ENCODE measurements at regions not wholly inside any gene's neighbourhood (a gene's known extent, or its start where the extent isn't known, plus 50 kb on each side); places are given as distances from the start of the nearest gene placed in this dataset.
A peak's percentile ranks its signal among the peaks of the same experiment; 100 is the strongest.

GRCh38 chr14:22412926-22413411, 176.1 kb downstream of the DAD1 start:
- H3K4me1 ChIP-seq, result peaks cover 55% of the 10 kb centered on the region
- H3K4me2 ChIP-seq, result peak overlapping the region; percentile 51
- H4K20me1 ChIP-seq, result no peaks in the 10 kb centered on the region
- no peaks in the 10 kb centered on the region for H3K36me3 ChIP-seq
- no peaks in the 10 kb centered on the region for H3K27me3 ChIP-seq
- no peak overlapping the region for H3K9ac ChIP-seq
- H3K9me3 ChIP-seq, result no peaks in the 10 kb centered on the region
- no peak for TF ChIP-seq Cebpa-rat (IDR thresholded peaks at IDR 0.05)
- H3K27ac ChIP-seq, result no peak overlapping the region
- no peak overlapping the region for H3K4me3 ChIP-seq

- H3K4me3 ChIP-seq, result no peak overlapping the region
- peaks cover 41% of the 10 kb centered on the region for H3K4me1 ChIP-seq
- TF ChIP-seq Cebpa-rat (IDR thresholded peaks at IDR 0.05), result no peak
- peak overlapping the region; percentile 51; the same call in 1 of the 2 replicates for H3K4me2 ChIP-seq
- no peaks in the 10 kb centered on the region for H4K20me1 ChIP-seq
- H3K9me3 ChIP-seq, result no peaks in the 10 kb centered on the region
- H3K27ac ChIP-seq, result no peak overlapping the region
- no peak overlapping the region for H3K9ac ChIP-seq
- no peaks in the 10 kb centered on the region for H3K27me3 ChIP-seq
- H3K36me3 ChIP-seq, result no peaks in the 10 kb centered on the region
These were observed 177.5 kb downstream of the DAD1 start for GRCh38 chr14:22411398-22412055.

- Histone ChIP-seq H3K9me3 (no peaks in the 10 kb centered on the region), H3K4me1 (peaks cover 33% of the 10 kb centered on the region), H4K20me1 (no peaks in the 10 kb centered on the region), H3K27me3 (no peaks in the 10 kb centered on the region), H3K4me3 (no peak overlapping the region), H3K27ac (no peak overlapping the region), H3K36me3 (no peaks in the 10 kb centered on the region), H3K4me2 (no peak overlapping the region), H3K9ac (no peak overlapping the region)
- no peak for TF ChIP-seq Cebpa-rat (IDR thresholded peaks at IDR 0.05)
These were observed 178.5 kb downstream of the DAD1 start for GRCh38 chr14:22410497-22410896.

GRCh38 chr14:22409006-22409405, 180.0 kb downstream of the DAD1 start:
- TF ChIP-seq Cebpa-rat (IDR thresholded peaks at IDR 0.05), result no peak
- Histone ChIP-seq H3K4me3 (no peak overlapping the region), H3K9ac (no peak overlapping the region), H3K36me3 (no peaks in the 10 kb centered on the region), H4K20me1 (no peaks in the 10 kb centered on the region), H3K4me1 (peaks cover 22% of the 10 kb centered on the region), H3K27ac (no peak overlapping the region), H3K27me3 (no peaks in the 10 kb centered on the region), H3K9me3 (no peaks in the 10 kb centered on the region), H3K4me2 (no peak overlapping the region)

GRCh38 chr14:22408547-22408946, 180.5 kb downstream of the DAD1 start:
- no peak for TF ChIP-seq Cebpa-rat (IDR thresholded peaks at IDR 0.05)
- Histone ChIP-seq H3K27ac (no peak overlapping the region), H3K27me3 (no peaks in the 10 kb centered on the region), H3K4me3 (no peak overlapping the region), H3K36me3 (no peaks in the 10 kb centered on the region), H3K4me2 (no peak overlapping the region), H3K4me1 (peaks cover 21% of the 10 kb centered on the region), H4K20me1 (no peaks in the 10 kb centered on the region), H3K9ac (no peak overlapping the region), H3K9me3 (no peaks in the 10 kb centered on the region)

- H3K36me3 ChIP-seq, result no peaks in the 10 kb centered on the region
- no peaks in the 10 kb centered on the region for H4K20me1 ChIP-seq
- TF ChIP-seq Cebpa-rat (IDR thresholded peaks at IDR 0.05), result no peak
- H3K4me2 ChIP-seq, result no peak overlapping the region
- H3K27me3 ChIP-seq, result no peaks in the 10 kb centered on the region
- H3K4me3 ChIP-seq, result no peak overlapping the region
- no peak overlapping the region for H3K9ac ChIP-seq
- no peak overlapping the region for H3K27ac ChIP-seq
- peaks cover 6% of the 10 kb centered on the region for H3K4me1 ChIP-seq
- H3K9me3 ChIP-seq, result no peaks in the 10 kb centered on the region
These were observed 182.0 kb downstream of the DAD1 start for GRCh38 chr14:22407033-22407432.

GRCh38 chr14:22405201-22405600, 183.8 kb downstream of the DAD1 start:
- Histone ChIP-seq H3K4me3 (no peak overlapping the region), H3K27me3 (no peaks in the 10 kb centered on the region), H3K9me3 (no peaks in the 10 kb centered on the region), H3K4me1 (no peaks in the 10 kb centered on the region), H3K9ac (no peak overlapping the region), H3K4me2 (no peak overlapping the region), H3K36me3 (no peaks in the 10 kb centered on the region), H3K27ac (no peak overlapping the region), H4K20me1 (no peaks in the 10 kb centered on the region)
- TF ChIP-seq Cebpa-rat (IDR thresholded peaks at IDR 0.05), result no peak

- no peak overlapping the region for H3K4me3 ChIP-seq
- H3K27me3 ChIP-seq, result no peaks in the 10 kb centered on the region
- no peak for TF ChIP-seq Cebpa-rat (IDR thresholded peaks at IDR 0.05)
These were observed 185.7 kb downstream of the DAD1 start for GRCh38 chr14:22403296-22403695.

GRCh38 chr14:22400655-22401259, 188.3 kb downstream of the DAD1 start:
- Histone ChIP-seq H3K4me3 (no peak overlapping the region), H3K36me3 (no peaks in the 10 kb centered on the region), H3K9me3 (no peaks in the 10 kb centered on the region), H3K4me2 (0 out of 2 replicates have a peak overlapping the region, but pooled peaks have one; percentile 3), H3K9ac (no peak overlapping the region), H3K27ac (no peak overlapping the region), H3K27me3 (no peaks in the 10 kb centered on the region), H4K20me1 (no peaks in the 10 kb centered on the region), H3K4me1 (no peaks in the 10 kb centered on the region)
- TF ChIP-seq Cebpa-rat (IDR thresholded peaks at IDR 0.05), result no peak

More at GRCh38 chr14:22403296-22403695, 185.7 kb downstream of the DAD1 start:
- H3K36me3 ChIP-seq, result no peaks in the 10 kb centered on the region
- no peaks in the 10 kb centered on the region for H3K9me3 ChIP-seq
- H3K4me2 ChIP-seq, result no peak overlapping the region
- H4K20me1 ChIP-seq, result no peaks in the 10 kb centered on the region
- no peak overlapping the region for H3K9ac ChIP-seq
- H3K27ac ChIP-seq, result no peak overlapping the region
- no peaks in the 10 kb centered on the region for H3K4me1 ChIP-seq

GRCh38 chr14:22399776-22400175, 189.2 kb downstream of the DAD1 start:
- H3K4me2 ChIP-seq, result no peak overlapping the region
- H3K9ac ChIP-seq, result no peak overlapping the region
- no peaks in the 10 kb centered on the region for H3K27me3 ChIP-seq
- H3K36me3 ChIP-seq, result no peaks in the 10 kb centered on the region
- H3K4me1 ChIP-seq, result no peaks in the 10 kb centered on the region
- H3K4me3 ChIP-seq, result no peak overlapping the region
- H4K20me1 ChIP-seq, result no peaks in the 10 kb centered on the region
- no peak overlapping the region for H3K27ac ChIP-seq
- no peak for TF ChIP-seq Cebpa-rat (IDR thresholded peaks at IDR 0.05)
- H3K9me3 ChIP-seq, result no peaks in the 10 kb centered on the region

Measured in BLaER1 (cell line).